ENCODE measurements at regions not wholly inside any gene's neighbourhood (a gene's known extent, or its start where the extent isn't known, plus 50 kb on each side); places are given as distances from the start of the nearest gene placed in this dataset.

GRCh38 chr11:103602840-103603239 is 433.6 kb upstream of the DDI1 start:
- Mint-ChIP-seq H3K27me3 (ENCODE audit: low read depth) (no peaks in the 10 kb centered on the region), H3K27ac (no peak overlapping the region), H3K4me1 (no peaks in the 10 kb centered on the region), H3K36me3 (no peaks in the 10 kb centered on the region), H3K9me3 (peaks cover 4% of the 10 kb centered on the region), H3K4me3 (no peak overlapping the region)
- ChIA-PET CTCF (interaction anchor here (0.6 to 0.9 kb wide), 2 partner anchors 263 to 561 kb away, joined by 3 read pairs; partner anchors contain the start of gene PDGFD), POLR2A (no interaction called here)
- DNase-seq (ENCODE audit: low spot score) (no peak), ATAC-seq (no peak)
- no peak for TF ChIP-seq ZNF416 (CRISPR knock-in tag; IDR thresholded peaks at IDR 0.05)
- TF ChIP-seq ESRRA (CRISPR knock-in tag; IDR thresholded peaks at IDR 0.05; ENCODE audit: borderline replicate concordance): no peak
- TF ChIP-seq CREM (CRISPR knock-in tag; IDR thresholded peaks at IDR 0.05): no peak
- no peak for TF ChIP-seq ZNF423 (CRISPR knock-in tag; IDR thresholded peaks at IDR 0.05)
- no peak for TF ChIP-seq STAT6 (CRISPR knock-in tag; conservative IDR thresholded peaks at IDR 0.05; ENCODE audit: low read depth)
- no peak for TF ChIP-seq E2F5 (CRISPR knock-in tag; IDR thresholded peaks at IDR 0.05)
- no peak for TF ChIP-seq ZNF281 (CRISPR knock-in tag; IDR thresholded peaks at IDR 0.05)
- no peak for TF ChIP-seq JAZF1 (CRISPR knock-in tag; IDR thresholded peaks at IDR 0.05)
- TF ChIP-seq ZNF121 (CRISPR knock-in tag; IDR thresholded peaks at IDR 0.05): no peak
- no peak for TF ChIP-seq ZNF317 (CRISPR knock-in tag; IDR thresholded peaks at IDR 0.05; ENCODE audit: borderline replicate concordance, low read depth)
- no peak for TF ChIP-seq NFE2L1 (CRISPR knock-in tag; IDR thresholded peaks at IDR 0.05)
- TF ChIP-seq ZNF232 (CRISPR knock-in tag; IDR thresholded peaks at IDR 0.05): no peak
- no peak for TF ChIP-seq FOXK1 (CRISPR knock-in tag; IDR thresholded peaks at IDR 0.05)
- TF ChIP-seq GABPB1 (CRISPR knock-in tag; IDR thresholded peaks at IDR 0.05): no peak
- TF ChIP-seq, protein P1, sequence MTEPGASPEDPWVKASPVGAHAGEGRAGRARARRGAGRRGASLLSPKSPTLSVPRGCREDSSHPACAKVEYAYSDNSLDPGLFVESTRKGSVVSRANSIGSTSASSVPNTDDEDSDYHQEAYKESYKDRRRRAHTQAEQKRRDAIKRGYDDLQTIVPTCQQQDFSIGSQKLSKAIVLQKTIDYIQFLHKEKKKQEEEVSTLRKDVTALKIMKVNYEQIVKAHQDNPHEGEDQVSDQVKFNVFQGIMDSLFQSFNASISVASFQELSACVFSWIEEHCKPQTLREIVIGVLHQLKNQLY (CRISPR knock-in tag; IDR thresholded peaks at IDR 0.05): no peak

GRCh38 chr11:103604310-103604709 is 432.1 kb upstream of the DDI1 start:
- TF ChIP-seq, protein P2, sequence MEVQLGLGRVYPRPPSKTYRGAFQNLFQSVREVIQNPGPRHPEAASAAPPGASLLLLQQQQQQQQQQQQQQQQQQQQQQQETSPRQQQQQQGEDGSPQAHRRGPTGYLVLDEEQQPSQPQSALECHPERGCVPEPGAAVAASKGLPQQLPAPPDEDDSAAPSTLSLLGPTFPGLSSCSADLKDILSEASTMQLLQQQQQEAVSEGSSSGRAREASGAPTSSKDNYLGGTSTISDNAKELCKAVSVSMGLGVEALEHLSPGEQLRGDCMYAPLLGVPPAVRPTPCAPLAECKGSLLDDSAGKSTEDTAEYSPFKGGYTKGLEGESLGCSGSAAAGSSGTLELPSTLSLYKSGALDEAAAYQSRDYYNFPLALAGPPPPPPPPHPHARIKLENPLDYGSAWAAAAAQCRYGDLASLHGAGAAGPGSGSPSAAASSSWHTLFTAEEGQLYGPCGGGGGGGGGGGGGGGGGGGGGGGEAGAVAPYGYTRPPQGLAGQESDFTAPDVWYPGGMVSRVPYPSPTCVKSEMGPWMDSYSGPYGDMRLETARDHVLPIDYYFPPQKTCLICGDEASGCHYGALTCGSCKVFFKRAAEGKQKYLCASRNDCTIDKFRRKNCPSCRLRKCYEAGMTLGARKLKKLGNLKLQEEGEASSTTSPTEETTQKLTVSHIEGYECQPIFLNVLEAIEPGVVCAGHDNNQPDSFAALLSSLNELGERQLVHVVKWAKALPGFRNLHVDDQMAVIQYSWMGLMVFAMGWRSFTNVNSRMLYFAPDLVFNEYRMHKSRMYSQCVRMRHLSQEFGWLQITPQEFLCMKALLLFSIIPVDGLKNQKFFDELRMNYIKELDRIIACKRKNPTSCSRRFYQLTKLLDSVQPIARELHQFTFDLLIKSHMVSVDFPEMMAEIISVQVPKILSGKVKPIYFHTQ (CRISPR knock-in tag; IDR thresholded peaks at IDR 0.05): no peak
- TF ChIP-seq, protein P1 (CRISPR knock-in tag; IDR thresholded peaks at IDR 0.05): no peak
- no peak for TF ChIP-seq PREB (CRISPR knock-in tag; IDR thresholded peaks at IDR 0.05; ENCODE audit: borderline replicate concordance)
- TF ChIP-seq GTF2I (CRISPR knock-in tag; conservative IDR thresholded peaks at IDR 0.05): no peak
- no peak for TF ChIP-seq ZNF416 (CRISPR knock-in tag; IDR thresholded peaks at IDR 0.05)
- TF ChIP-seq ELF4 (CRISPR knock-in tag; IDR thresholded peaks at IDR 0.05; ENCODE audit: low read depth): no peak
- no peak for TF ChIP-seq ETV6 (CRISPR knock-in tag; IDR thresholded peaks at IDR 0.05)
- Mint-ChIP-seq H3K4me1 (peaks cover 2% of the 10 kb centered on the region; the same call in 1 of the 2 replicates), H3K27me3 (ENCODE audit: low read depth) (no peaks in the 10 kb centered on the region), H3K4me3 (no peak overlapping the region), H3K27ac (no peak overlapping the region), H3K9me3 (peaks cover 4% of the 10 kb centered on the region), H3K36me3 (no peaks in the 10 kb centered on the region; the same call in 1 of the 2 replicates)
- DNase-seq (ENCODE audit: low spot score): no peak
- no peak for ATAC-seq
- POLR2A ChIA-PET: no interaction called here
- CTCF ChIA-PET: no interaction called here
